ENCODE measurements at regions not wholly inside any gene's neighbourhood (a gene's known extent, or its start where the extent isn't known, plus 50 kb on each side); places are given as distances from the start of the nearest gene placed in this dataset.

- TF ChIP-seq, protein P1, sequence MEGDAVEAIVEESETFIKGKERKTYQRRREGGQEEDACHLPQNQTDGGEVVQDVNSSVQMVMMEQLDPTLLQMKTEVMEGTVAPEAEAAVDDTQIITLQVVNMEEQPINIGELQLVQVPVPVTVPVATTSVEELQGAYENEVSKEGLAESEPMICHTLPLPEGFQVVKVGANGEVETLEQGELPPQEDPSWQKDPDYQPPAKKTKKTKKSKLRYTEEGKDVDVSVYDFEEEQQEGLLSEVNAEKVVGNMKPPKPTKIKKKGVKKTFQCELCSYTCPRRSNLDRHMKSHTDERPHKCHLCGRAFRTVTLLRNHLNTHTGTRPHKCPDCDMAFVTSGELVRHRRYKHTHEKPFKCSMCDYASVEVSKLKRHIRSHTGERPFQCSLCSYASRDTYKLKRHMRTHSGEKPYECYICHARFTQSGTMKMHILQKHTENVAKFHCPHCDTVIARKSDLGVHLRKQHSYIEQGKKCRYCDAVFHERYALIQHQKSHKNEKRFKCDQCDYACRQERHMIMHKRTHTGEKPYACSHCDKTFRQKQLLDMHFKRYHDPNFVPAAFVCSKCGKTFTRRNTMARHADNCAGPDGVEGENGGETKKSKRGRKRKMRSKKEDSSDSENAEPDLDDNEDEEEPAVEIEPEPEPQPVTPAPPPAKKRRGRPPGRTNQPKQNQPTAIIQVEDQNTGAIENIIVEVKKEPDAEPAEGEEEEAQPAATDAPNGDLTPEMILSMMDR (IDR thresholded peaks at IDR 0.05; ENCODE audit: insufficient read depth, low read length, poor library complexity, severe bottlenecking) = no peak
- Histone ChIP-seq H3K36me3 (ENCODE audit: control insufficient read depth, insufficient read depth, low read length) (no peaks in the 10 kb centered on the region), H3K27me3 (ENCODE audit: control insufficient read depth, insufficient read depth, low read length) (no peaks in the 10 kb centered on the region), H3K4me3 (ENCODE audit: low read depth, low read length) (no peak overlapping the region)
- no peak for DNase-seq (ENCODE audit: low read depth)
Observed at GRCh38 chr17:71649941-71650350, 470.9 kb upstream of the SOX9 start.

DNA sequence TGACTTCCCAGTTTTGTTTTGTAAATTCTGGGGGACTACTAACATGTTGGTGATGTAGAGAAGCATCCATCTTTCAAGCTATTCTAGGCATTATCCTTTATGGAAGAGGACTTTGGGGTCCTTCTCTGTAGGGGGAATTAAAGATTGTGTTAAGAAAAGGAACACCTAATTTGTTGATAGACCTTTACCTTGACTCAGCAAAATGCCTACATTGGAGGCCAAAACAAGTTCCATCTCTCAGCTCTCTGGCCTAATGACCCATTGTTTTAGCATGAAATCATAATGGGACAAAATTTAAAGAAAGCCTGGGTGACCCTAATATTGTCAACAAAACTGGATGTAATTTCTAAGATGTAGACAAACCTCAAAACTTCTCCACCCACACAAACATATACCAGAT lies 465.3 kb upstream of the SOX9 start:
- TF ChIP-seq, protein P1 (IDR thresholded peaks at IDR 0.05; ENCODE audit: insufficient read depth, low read length, poor library complexity, severe bottlenecking) = no peak
- no peak overlapping the region for H3K4me3 ChIP-seq (ENCODE audit: low read depth, low read length)
- no peaks in the 10 kb centered on the region for H3K36me3 ChIP-seq (ENCODE audit: control insufficient read depth, insufficient read depth, low read length)
- no peaks in the 10 kb centered on the region for H3K27me3 ChIP-seq (ENCODE audit: control insufficient read depth, insufficient read depth, low read length)
- DNase-seq (ENCODE audit: low read depth) = no peak

DNA sequence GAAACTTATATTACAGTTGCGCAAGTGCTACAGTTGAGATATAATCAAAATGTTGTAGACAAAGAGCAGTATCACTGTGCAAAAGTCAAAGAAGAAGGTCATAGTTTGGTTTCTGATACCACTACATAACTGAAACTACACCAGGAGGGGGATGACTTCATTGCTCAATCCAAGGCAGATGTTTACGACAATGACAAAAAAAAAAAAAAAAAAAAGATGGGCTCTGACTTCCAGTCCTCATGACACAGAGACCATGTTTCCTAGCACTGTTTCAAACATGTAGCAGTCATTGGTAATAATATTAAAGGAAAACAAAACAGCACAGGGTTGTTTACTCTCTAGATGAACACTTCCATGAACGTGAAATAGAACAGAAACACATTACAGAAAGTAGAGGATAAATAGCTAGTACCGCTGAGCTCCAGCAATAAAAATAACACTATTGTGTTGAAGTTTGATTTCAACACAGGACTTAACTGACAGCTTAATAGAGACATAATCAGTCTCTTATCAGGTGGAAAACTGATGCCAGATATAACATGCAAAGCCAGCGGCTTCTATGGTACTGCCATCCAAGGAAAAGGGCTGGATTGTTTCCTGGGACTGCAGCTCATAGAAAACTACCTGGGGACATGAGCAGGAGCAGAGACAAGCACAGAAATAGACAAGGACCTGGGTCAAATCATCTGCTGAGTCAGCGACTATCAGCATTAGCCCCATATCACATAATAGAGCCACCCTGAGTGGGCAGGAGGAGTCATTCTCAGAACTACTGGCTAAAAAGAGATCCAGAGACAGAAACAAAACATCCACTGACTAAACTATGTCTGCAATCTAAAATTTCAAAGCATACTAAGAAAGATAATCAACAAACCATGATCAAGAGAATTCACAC lies 463.6 kb upstream of the SOX9 start:
- no peaks in the 10 kb centered on the region for H3K36me3 ChIP-seq (ENCODE audit: control insufficient read depth, insufficient read depth, low read length)
- DNase-seq (ENCODE audit: low read depth) = no peak
- no peaks in the 10 kb centered on the region for H3K27me3 ChIP-seq (ENCODE audit: control insufficient read depth, insufficient read depth, low read length)
- H3K4me3 ChIP-seq (ENCODE audit: low read depth, low read length) = no peak overlapping the region
- TF ChIP-seq, protein P1 (IDR thresholded peaks at IDR 0.05; ENCODE audit: insufficient read depth, low read length, poor library complexity, severe bottlenecking) = no peak

GRCh38 chr17:71658996-71659395 lies 461.8 kb upstream of the SOX9 start:
- H3K27me3 ChIP-seq (ENCODE audit: control insufficient read depth, insufficient read depth, low read length) = no peaks in the 10 kb centered on the region
- H3K36me3 ChIP-seq (ENCODE audit: control insufficient read depth, insufficient read depth, low read length) = no peaks in the 10 kb centered on the region
- H3K4me3 ChIP-seq (ENCODE audit: low read depth, low read length) = no peak overlapping the region
- TF ChIP-seq, protein P1 (IDR thresholded peaks at IDR 0.05; ENCODE audit: insufficient read depth, low read length, poor library complexity, severe bottlenecking) = no peak
- no peak for DNase-seq (ENCODE audit: low read depth)

DNA sequence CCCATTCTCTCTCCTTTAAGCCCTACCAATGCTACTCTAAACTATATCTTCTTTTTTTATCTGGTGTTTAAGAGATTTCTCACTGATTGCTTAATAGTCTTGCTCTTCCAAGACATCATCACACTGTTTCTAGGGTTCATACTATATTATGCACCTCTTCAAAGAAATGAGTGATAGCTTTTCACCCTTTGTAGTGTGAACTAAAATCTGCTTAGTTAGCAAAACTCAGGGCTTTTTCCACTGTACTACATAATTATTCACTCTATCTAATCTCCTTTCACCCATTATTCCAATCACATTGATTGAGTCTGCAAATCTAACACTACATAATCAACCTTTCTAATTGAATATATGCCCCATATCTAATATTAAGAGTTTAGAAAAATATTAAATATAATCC lies 456.0 kb upstream of the SOX9 start:
- DNase-seq (ENCODE audit: low read depth) = no peak
- Histone ChIP-seq H3K27me3 (ENCODE audit: control insufficient read depth, insufficient read depth, low read length) (no peaks in the 10 kb centered on the region), H3K36me3 (ENCODE audit: control insufficient read depth, insufficient read depth, low read length) (no peaks in the 10 kb centered on the region), H3K4me3 (ENCODE audit: low read depth, low read length) (no peak overlapping the region)
- TF ChIP-seq, protein P1 (IDR thresholded peaks at IDR 0.05; ENCODE audit: insufficient read depth, low read length, poor library complexity, severe bottlenecking) = no peak

- peak; percentile 61 for DNase-seq (ENCODE audit: low read depth)
- Histone ChIP-seq H3K36me3 (ENCODE audit: control insufficient read depth, insufficient read depth, low read length) (no peaks in the 10 kb centered on the region), H3K27me3 (ENCODE audit: control insufficient read depth, insufficient read depth, low read length) (no peaks in the 10 kb centered on the region), H3K4me3 (ENCODE audit: low read depth, low read length) (no peak overlapping the region)
- TF ChIP-seq, protein P1 (IDR thresholded peaks at IDR 0.05; ENCODE audit: insufficient read depth, low read length, poor library complexity, severe bottlenecking) = no peak
Observed at GRCh38 chr17:71666047-71666446, 454.8 kb upstream of the SOX9 start.
